Mucosa of descending colon (tissue), 3 donors: ENCODE measurements at regions not wholly inside any gene's neighbourhood (a gene's known extent, or its start where the extent isn't known, plus 50 kb on each side); places are given as distances from the start of the nearest gene placed in this dataset.

Experiments used
- ATAC-seq: fragments of 200-7000 bp; cut with Tn5 transposase; one replicate; pipeline ENCODE4 v1.9.1; 2020; ENCODE audit warnings: mild to moderate bottlenecking, moderate library complexity
- DNase-seq, 3 donors: peaks; one replicate each; pipeline ENCODE4 v3.0.0-alpha.2; 2020
- H3K36me3 ChIP-seq: fragments of 200-600 bp; one replicate; pipeline ENCODE4 v1.8.0; 2021; ENCODE audit warnings: low read depth, mild to moderate bottlenecking
- H3K4me1 ChIP-seq: fragments of 200-600 bp; one replicate; pipeline ENCODE4 v1.8.0; 2021; ENCODE audit warnings: low read depth, mild to moderate bottlenecking
- H3K4me3 ChIP-seq: fragments of 200-600 bp; one replicate; pipeline ENCODE4 v1.8.0; 2021; ENCODE audit warnings: mild to moderate bottlenecking
- H3K9me3 ChIP-seq: fragments of 200-600 bp; one replicate; pipeline ENCODE4 v1.8.0; 2021; ENCODE audit warnings: mild to moderate bottlenecking
- CTCF ChIP-seq: fragments of 200-600 bp; IDR thresholded peaks from one replicate; pipeline ENCODE4 v1.8.0; 2022; ENCODE audit warnings: antibody characterized with exemption, mild to moderate bottlenecking
- intact Hi-C, 2 donors: fragments of 100-400 bp; cut with DNase I in 1 of 2; cut with micrococcal nuclease in 1 of 2; formaldehyde crosslinking; loops; one replicate each; pipeline versions ENCODE4 v1.11.0 to v1.11.1; 2022; cut with DNase I, micrococcal nuclease
- donor health status: DM: no; HTN: no; CAD: no; lungs with moderate emphysema.
- donor health status: DM: no; HTN: no; CAD: no.
- donor health status: DM: no; HTN: yes; CAD: no.

GRCh38 chr2:39608686-39609441 lies 56.9 kb upstream of the TMEM178A start:
- DNase-seq (no peak), ATAC-seq (no peak)
- intact Hi-C loops, result no loop called here

GRCh38 chr2:39609917-39610316 lies 55.8 kb upstream of the TMEM178A start:
- Histone ChIP-seq H3K4me3 (no peak overlapping the region), H3K4me1 (no peaks in the 10 kb centered on the region), H3K36me3 (no peaks in the 10 kb centered on the region), H3K9me3 (no peaks in the 10 kb centered on the region)
- ATAC-seq (no peak), DNase-seq (no peak)
- intact Hi-C loops, result no loop called here
- no peak for TF ChIP-seq CTCF

More at GRCh38 chr2:39608686-39609441, 56.9 kb upstream of the TMEM178A start:
- H3K4me1 ChIP-seq, result no peaks in the 10 kb centered on the region
- no peak overlapping the region for H3K4me3 ChIP-seq
- no peaks in the 10 kb centered on the region for H3K36me3 ChIP-seq
- TF ChIP-seq CTCF, result no peak
- H3K9me3 ChIP-seq, result no peaks in the 10 kb centered on the region

GRCh38 chr2:39615675-39616074 lies 50.0 kb upstream of the TMEM178A start:
- Histone ChIP-seq H3K9me3 (no peaks in the 10 kb centered on the region), H3K36me3 (no peaks in the 10 kb centered on the region), H3K4me1 (no peaks in the 10 kb centered on the region), H3K4me3 (no peak overlapping the region)
- no peak for DNase-seq
- no peak for TF ChIP-seq CTCF
- ATAC-seq, result no peak
- intact Hi-C loops, result no loop called here
